ENCODE measurements at regions not wholly inside any gene's neighbourhood (a gene's known extent, or its start where the extent isn't known, plus 50 kb on each side); places are given as distances from the start of the nearest gene placed in this dataset.
A peak's percentile ranks its signal among the peaks of the same experiment; 100 is the strongest.
"Not testable (repeated sequence)": the region's sequence is repeated elsewhere in the genome, so short reads cannot be mapped to it uniquely, and the experiment has no call there.

DNA sequence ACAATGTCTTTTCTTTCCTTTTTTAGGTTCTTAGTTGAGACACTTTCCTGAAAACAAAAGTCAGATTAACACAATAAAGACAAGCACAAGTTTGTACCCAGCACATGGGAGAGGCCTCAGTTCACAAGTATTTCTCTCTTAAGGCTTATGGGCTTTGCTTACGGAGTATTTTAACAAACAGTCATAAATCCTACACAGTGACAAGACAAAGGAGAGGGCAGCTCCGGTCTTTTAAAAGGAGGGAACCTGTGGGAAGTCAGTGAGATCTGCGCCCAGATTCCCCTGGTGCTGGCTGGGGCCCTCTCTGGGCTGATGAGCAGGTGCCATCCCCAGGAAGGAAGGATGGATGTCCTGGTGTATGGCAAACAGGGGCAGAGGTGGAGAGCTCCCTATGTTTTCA lies 398.6 kb downstream of the ACTR3B start:
- FAIRE-seq (no peak), DNase-seq (ENCODE audit: low spot score in 2 of 2) (no peak)

DNA sequence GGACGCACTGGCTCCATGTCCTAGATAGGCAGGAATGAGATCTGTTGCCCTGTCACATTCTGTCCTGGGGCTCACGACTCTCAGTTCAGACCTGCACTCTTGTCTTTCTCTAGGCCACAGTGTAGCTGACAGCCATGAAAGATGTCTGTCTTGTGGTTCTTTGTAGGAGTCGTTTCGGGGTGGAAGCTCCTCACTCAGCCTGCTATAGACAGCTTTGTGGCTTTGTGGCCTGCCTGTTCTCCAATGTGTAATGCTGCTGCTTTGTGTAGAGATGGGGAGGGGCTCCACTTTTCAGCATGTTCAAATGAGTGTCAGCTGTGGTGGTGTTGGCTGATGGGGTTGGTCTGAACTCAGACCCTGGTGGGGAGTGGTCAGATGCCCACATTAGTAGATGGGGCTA lies 410.7 kb downstream of the ACTR3B start:
- DNase-seq (ENCODE audit: low spot score in 2 of 2) (no peak), FAIRE-seq (no peak)

DNA sequence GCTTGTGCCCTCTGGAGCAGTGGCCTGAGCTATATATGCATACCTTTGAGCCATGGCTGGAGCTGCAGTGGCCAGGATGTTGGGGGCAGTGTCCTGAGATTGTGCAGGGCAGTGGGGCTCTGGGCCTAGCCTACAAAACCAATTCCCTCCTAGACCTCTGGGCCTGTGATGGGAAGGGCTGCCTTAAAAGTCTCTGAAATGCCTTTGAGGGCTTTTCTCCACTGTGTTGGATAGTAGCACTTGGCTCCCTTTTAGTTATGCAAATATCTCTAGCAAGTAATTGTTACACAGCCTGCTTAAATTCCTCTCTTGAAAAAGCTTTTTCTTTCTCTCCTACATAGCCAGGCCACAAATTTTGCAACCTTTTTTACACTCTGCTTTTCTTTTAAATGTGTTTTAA lies 426.4 kb downstream of the ACTR3B start:
- FAIRE-seq (no peak), DNase-seq (ENCODE audit: low spot score in 2 of 2) (no peak)

DNA sequence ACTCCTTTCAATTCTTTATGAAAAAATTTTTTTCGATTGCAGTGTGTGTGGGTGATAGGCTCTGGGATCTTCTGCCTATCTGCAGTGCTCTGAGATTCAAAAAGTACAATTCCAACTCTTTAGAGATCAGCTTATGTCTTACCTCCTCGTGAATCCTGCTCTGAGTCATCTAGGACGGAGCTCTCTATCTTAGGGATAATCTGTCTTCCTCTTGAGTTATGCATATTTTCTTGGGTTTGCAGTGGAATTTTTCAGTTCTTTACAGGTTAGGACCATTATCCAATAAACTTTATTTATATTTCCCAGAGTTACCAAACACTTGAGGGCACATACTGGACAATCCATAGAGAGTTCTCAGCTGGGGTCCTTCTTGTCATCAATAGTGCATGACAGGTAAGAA lies 428.6 kb downstream of the ACTR3B start:
- DNase-seq (ENCODE audit: low spot score in 2 of 2) (no peak), FAIRE-seq (no peak)

DNA sequence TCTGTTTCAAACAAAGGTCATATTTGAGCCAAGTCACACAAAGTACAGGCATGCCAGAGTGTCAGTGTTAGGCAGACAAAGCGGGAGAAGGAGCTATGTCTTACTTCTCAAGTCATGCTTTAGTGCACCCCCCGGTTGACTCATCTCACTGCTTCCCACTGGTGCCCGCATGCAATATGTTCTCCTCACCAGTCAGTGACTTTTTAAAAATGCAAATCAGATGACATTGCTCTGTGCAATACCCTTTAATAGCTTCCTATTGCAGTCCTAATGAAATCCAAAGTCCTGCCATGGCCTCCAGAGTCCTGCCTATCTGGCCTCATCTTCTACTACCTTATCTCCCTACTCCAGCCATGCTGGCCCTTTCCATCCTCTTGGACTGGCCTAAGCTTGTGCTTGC lies 429.1 kb downstream of the ACTR3B start:
- no peak for DNase-seq (ENCODE audit: low spot score in 2 of 2)
- FAIRE-seq = no peak

DNA sequence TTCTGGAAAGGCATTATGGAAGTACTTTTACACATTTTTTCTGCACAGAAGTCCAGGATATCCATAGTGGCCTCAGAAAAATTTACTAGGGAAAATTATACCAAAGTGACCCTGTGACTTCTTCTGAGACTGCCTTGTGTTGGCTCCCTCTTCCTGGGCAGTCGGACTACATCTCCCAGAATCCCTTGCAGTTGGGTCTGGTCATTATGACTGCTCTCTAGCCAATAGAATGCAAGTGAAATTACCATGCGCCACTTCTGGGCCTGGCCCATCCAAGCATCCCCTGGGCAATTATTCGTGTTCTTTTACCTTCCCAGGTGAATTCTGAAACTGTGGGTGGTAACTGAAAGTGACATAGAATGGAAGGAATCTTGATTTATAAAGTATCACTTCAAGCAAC lies 430.9 kb downstream of the ACTR3B start:
- no peak for FAIRE-seq
- DNase-seq (ENCODE audit: low spot score in 2 of 2) = no peak

DNA sequence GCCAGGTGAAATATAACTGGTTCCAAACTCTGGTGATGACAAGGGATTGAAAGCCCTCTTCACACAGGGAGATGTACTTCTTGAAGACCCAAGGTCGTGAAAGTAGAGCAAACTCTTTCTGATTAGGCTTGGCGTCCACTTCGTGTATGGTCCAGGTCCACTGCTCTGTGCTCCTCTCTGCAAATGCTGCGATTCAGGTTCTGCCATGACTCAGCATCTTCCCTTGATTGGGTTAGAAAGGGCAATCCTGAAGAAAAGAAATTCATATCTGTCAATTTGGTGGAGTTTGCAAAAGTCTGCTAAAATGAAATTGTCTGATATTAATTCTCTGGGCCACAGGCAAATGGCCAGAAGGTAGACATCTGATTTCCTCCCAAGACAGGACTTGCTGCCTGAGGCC lies 431.4 kb downstream of the ACTR3B start:
- no peak for DNase-seq (ENCODE audit: low spot score in 2 of 2)
- FAIRE-seq = no peak

DNA sequence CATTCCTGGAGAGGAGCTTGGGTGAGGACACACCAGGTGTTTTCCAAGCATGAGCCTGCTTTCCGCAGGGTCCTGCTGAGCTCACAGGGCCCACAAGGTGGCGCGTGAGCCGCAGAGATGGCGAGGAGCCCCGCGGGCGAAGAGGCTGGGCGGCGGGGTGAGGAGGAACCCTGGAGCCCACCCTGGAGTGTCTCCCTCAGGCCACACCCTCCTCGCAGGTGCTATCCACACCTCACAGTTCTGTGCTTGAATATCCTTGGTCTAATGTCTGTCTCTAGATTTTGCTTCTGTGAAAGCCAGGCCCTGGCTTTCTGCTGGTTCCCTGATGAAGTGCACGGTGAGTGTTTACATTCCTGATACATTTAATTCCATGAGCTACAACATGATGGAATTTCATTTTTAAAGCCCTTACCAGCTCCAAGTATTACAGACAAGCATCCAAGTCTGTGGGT lies 433.6 kb downstream of the ACTR3B start:
- peak in 1 of 2 donors; percentile 42 for DNase-seq (ENCODE audit: low spot score in 2 of 2)
- no peak for FAIRE-seq

DNA sequence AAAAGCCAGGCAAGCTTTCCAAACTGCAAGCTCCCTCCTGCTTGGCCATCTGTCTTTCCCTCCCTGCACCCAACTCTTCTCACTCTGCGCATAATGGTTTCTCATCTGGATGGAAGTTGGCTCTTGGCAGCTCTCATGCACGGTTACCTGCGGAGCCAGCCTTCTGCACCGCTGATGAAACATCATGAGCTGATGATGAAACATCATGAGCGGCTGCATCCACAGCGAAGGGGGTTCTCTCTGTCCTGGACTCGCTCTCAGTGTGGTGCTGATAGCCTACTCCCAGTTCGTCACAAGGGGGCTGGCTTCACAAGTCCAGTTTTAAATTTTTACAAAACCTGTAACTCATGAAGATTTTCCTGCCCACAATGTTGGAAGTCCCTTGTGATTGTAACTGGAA lies 457.5 kb downstream of the ACTR3B start:
- DNase-seq (ENCODE audit: low spot score in 2 of 2) (no peak), FAIRE-seq (no peak)

DNA sequence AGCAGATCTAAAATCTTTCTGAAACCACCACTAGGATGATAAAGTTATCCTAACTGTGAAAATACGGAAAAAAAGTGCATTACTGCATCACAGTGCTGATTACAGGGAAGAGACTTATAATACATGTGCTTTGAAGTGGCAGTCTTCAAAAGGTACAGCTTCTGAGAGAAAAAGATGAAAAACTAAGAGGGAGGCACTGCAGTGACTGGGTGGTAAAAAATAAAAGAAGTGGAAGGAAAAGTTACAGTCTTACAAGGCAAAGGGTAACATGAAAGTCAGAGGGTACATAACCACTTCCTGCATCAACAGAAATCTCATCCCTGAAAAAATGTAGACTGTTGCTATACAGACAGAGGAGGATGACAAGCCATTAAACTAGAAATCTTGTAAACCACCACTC lies 465.3 kb downstream of the ACTR3B start:
- DNase-seq (ENCODE audit: low spot score in 2 of 2) (no peak), FAIRE-seq (no peak)

DNA sequence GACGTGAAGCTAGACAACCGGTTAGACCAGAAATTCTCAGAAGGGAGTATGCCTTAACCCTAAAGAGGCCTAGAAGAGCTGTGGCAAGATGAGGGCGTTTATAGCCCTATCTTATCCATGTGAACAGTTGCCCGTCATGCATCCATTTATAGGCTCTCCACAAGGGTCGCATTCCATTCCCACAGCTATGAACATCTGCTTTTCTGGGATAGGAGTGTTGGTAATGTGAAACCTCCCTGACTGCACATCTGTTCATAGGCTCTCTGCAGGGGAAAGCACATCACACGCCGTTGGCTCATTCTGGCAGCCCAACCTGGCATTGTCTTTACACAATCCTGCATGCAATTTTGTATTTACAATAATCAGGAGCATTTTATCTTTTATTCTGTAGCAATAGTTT lies 485.6 kb downstream of the ACTR3B start:
- DNase-seq (ENCODE audit: low spot score in 2 of 2); FAIRE-seq: not testable (repeated sequence)

DNA sequence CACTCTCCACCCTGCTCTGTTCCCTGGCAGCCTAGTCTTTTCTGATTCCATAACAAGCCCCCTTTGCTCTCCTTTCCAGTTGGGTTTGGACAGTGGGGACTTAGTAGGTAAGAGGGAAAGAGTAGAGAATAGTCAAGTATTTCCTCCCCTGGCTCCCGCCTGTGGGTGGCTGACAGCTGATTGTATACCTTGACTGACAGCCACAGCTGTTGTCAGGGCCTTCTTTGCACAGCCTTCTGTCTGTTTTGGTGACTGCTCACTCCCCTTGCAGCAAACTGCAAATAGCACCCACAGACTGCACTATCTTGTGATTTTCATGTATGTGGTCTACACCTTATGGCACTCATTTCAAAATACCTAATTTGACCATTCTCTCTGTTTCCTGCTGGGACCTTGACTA lies 486.3 kb downstream of the ACTR3B start:
- no peak for DNase-seq (ENCODE audit: low spot score in 2 of 2)
- FAIRE-seq = no peak

DNA sequence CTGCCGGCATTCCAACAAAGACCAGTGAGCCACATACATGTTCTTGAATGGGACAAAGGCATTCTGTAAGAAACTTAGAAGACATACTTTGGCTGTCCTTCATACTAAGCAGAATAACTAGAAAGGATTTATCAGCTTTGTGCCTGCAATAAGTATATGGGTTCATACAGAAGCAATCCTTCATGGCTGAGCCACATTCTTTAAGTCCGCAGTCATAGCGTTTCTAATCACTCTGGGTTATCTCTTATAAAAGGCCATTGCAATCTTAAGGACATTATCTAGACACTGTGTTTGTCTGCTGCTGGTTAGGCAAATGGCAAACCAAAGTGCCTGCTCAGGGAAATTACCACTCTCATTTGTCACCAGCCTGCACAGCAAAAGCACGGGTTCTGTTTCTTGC lies 488.4 kb downstream of the ACTR3B start:
- DNase-seq (ENCODE audit: low spot score in 2 of 2) (no peak), FAIRE-seq (no peak)

DNA sequence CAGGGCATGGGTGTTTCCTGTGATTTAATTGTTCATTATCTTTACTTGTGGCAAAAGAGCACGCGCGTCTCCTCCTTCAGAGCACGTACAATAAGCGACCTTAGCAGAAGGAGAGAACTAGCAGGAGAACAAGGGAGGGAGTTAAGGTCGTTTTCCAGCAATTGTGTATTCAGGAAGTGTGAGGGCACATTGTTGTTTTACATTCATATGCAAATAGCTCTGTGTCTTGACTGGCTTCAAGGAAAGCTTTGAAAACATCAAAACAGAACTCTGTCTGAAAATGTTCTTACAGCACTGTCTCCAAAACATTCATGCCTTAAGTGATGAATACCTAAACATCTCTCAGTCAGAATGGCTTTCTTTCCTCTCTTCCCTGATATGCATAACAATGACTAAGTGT lies 499.1 kb downstream of the ACTR3B start:
- FAIRE-seq (no peak), DNase-seq (ENCODE audit: low spot score in 2 of 2) (no peak)

DNA sequence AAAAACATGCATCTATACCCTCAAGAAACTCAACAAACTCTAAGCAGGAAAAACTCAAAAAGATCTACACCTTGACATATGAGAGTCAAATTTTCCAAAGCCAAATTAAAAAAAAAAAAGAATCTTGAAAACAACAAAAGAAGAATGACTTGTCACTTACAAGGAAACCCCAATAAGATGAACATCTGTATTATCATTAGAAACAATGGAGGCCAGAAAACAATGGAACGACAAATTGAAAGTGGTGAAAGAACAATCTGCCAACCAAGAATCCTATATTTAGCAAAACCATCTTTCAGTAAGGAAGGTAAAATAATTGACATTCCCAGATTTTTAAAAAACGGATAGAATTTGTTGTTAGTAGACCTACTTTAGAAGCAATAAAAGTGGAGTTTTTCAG lies 516.8 kb downstream of the ACTR3B start:
- FAIRE-seq (no peak), DNase-seq (ENCODE audit: low spot score in 2 of 2) (no peak)

DNA sequence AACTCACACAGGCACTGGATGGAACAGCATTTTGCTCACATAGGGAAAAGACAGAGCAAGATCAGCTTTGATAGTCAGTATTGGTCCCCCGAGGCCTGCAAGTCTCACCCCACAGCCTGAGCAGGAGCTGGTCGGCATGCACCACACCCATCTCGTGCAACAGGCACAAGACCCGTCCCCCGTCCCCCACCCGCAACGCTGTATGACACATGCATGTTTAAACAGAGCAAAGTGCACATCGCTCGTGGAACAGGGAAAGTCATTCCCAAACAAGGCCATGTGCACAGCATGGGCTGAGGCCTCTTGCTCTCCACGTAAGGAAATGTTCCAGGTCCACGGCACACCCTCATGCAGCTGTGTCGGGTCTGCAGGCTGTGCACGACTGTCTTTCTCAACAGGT lies 527.2 kb downstream of the ACTR3B start:
- DNase-seq (ENCODE audit: low spot score in 2 of 2) = no peak
- FAIRE-seq = no peak

DNA sequence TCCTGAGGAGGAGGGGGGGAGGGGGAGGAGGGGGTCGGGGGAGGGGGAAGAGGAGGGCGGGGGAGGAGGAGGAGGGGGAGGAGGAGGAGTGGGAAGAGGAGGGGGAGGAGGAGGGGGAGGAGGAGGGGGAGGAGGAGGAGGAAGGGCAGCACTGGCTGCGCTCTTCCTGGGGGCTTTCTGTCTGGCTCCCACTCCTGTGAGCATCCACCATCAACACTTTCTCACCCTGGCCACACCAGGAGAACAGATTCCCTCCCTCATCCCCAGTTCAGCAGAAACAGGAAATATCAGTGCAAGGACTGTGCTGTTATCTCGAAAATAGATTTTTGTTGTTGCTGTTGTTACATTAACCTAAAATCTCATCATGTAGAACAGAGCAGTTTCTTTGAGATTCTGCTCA lies 530.5 kb downstream of the ACTR3B start:
- DNase-seq (ENCODE audit: low spot score in 2 of 2) (no peak), FAIRE-seq (no peak)

DNA sequence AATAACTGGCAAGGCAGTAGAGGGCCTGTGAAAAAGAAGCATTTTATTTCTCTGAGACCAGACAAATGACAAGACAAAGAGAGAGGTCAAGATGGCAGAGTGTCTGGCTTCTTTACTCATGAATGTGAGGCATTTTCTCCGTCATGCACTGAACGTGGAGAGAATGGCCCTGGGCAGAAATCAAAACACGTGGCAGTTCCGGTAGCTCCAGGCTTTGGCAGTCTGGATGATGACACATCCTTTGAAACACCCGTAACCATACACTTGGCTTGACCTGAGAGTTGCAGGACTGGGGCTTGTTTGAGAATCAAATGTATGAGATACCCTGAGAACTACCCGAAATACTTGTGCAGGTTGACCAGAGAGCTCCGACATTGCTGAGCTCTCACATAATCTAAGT lies 537.6 kb downstream of the ACTR3B start:
- no peak for DNase-seq (ENCODE audit: low spot score in 2 of 2)
- no peak for FAIRE-seq

DNA sequence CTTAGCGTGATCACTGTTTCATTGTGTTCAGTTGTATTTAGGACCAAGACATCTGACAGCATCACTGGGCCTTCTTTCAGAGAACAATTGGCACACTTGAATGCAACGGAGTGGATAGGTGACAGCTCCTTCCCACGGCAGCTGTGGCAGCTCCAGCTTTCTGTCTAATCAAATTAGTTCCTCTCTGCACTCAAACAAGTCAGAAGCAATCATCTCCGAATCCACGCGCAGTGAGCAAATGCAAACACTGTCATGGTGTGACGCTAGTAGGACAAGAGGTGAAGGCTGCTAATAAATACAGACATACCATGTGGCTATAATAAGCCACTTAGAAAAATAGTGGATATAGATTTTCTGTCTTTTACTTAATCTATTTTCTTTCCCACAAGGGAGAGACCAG lies 542.4 kb downstream of the ACTR3B start:
- DNase-seq (ENCODE audit: low spot score in 2 of 2) (no peak), FAIRE-seq (no peak)

DNA sequence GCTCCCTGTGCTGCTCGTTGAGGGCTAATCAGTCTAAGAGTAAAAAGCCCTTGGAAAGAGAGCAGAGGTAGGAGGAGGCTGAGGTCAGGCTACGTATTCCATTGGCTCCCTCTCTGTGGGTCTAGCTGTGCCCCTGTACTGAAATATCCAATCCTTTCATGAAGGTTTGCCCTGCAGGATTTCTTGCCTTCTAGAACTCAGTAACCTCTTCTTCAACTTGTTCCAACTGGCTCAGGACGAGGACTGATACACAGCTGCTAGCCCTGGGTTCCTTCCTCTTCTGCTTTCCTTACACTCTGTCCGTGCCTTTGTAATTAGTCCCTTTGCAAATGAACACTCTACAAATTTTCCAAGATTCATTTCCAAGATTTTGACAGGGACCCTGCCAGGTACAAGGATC lies 560.5 kb downstream of the ACTR3B start:
- FAIRE-seq = no peak
- DNase-seq (ENCODE audit: low spot score in 2 of 2) = no peak

DNA sequence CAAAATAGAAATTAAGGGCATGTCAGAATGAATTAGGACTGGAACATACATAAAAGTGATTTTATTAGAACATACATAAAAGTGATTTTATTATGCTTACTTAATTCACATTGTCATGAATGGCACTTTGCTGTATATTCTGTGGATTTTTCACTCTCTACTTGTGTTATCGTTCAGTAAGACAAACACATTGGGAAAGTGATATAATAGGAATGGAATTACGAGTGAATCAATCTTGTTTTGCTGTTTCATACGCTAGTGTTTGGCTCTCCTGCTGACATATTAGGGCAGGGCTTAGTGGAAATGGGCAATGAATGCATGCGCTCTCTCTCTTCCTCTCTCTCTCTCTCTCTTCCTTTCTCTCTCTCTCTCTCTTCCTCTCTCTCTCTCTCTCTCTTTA lies 561.1 kb downstream of the ACTR3B start:
- DNase-seq (ENCODE audit: low spot score in 2 of 2) = no peak
- FAIRE-seq = no peak

DNA sequence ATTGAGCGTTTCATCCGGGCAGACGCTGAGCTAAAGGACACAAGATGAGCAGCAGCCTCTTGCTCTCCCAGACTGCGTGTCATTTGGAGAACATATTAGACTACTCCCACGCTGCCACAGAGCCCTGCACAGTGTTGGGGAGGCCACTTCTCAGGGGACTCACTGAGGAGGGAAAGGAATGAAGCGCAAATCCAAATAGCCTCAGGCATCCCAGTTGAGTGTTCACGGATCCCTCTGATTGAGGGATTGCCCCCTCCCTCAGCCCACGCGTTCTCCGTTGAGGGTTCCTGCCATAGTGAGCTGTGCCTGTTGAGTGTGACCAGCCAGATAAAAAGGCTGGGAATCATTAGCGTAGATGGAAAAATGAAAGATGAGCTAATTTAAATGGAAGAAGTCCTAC lies 563.4 kb downstream of the ACTR3B start:
- DNase-seq (ENCODE audit: low spot score in 2 of 2) = no peak
- FAIRE-seq = no peak

DNA sequence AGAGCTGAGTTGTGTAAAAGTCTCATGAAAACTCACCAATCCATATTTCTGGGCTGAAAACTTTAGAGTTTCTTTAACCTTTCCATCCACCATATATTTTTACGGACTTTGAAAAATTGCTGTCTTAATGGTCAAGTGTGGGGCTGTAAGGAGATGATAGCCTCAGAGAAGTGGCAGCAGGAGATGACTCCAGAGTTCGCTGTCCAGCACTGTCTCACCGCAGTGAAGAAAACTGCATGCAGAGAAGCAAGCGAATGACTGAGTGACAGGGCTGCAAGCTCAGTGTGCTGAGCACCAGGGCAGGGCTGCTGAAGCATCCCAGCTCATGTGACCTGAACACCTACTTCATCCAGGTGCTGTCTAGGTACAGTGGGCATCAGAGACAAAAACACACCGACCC lies 564.5 kb downstream of the ACTR3B start:
- FAIRE-seq = no peak

DNA sequence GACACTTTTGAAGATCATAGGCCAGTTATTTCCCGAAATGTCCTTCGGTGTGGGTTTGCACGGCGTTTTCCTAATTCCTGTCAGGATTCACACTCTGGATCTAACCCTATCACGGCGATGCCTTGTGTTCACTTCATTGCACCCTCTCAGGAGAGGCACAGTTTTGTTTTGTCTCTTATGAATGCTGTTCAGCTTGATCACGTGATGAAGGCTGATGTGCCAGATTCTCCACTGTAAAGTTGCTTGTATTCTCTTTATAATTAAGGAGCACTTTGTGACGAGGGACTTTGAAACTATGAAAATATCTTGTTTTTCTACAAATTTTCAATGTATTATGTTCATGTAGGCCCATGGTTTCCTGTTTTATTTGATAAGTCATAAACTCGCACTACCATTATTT lies 568.1 kb downstream of the ACTR3B start:
- FAIRE-seq = no peak
- no peak for DNase-seq (ENCODE audit: low spot score in 2 of 2)

More for the DNA sequence above, 564.5 kb downstream of the ACTR3B start:
- DNase-seq (ENCODE audit: low spot score in 2 of 2) = no peak

Data from frontal cortex (tissue), 3 donors.